HEK293 (cell line): ENCODE measurements at regions not wholly inside any gene's neighbourhood (a gene's known extent, or its start where the extent isn't known, plus 50 kb on each side); places are given as distances from the start of the nearest gene placed in this dataset.

Source experiments
- CTCF ChIA-PET: fragments of 350-600 bp; formaldehyde crosslinking; extraction: SDS; loops from one replicate; lab custom pipeline; 2021; ENCODE audit warnings: antibody characterized with exemption; lab: Yijun Ruan, JAX
- POLR2A ChIA-PET: fragments of 300-600 bp; formaldehyde crosslinking; extraction: SDS; loops from one replicate; lab custom pipeline; 2020; ENCODE audit warnings: antibody characterized with exemption, inconsistent platforms; lab: Yijun Ruan, JAX
- H3K27ac ChIP-seq: fragments of 200-500 bp; sonication (Bioruptor generic); 2 replicates; pipeline ENCODE4 v1.5.1; 2014; ENCODE audit warnings: low read depth, low read length, control low read depth, inconsistent platforms; ENCODE audit errors: extremely low read depth
- H3K36me3 ChIP-seq, 2 experiments: fragments of 200-500 bp in 1 of 2; sonication (Bioruptor generic) in 1 of 2; 1 replicate in 1 of 2; 2 replicates in 1 of 2; pipeline ENCODE4 v1.5.1; 2014 to 2017; ENCODE audit warnings: inconsistent platforms in 2 of 2, low read length in 2 of 2; ENCODE audit not compliant: control insufficient read depth in 2 of 2, insufficient read depth in 1 of 2
- H3K4me1 ChIP-seq: fragments of 200-500 bp; sonication (Bioruptor generic); 2 replicates; pipeline ENCODE4 v1.5.1; 2014; ENCODE audit warnings: mild to moderate bottlenecking, low read length, inconsistent platforms; ENCODE audit not compliant: control insufficient read depth, insufficient read depth
- H3K4me3 ChIP-seq: 2 replicates; pipeline ENCODE4 v1.5.1; 2011; ENCODE audit warnings: low read depth, mild to moderate bottlenecking, control low read depth, low read length, moderate library complexity
- H3K9me3 ChIP-seq: fragments of 200-500 bp; sonication (Bioruptor generic); 2 replicates; pipeline ENCODE4 v1.5.1; 2014; ENCODE audit warnings: low read depth, low read length, inconsistent platforms; ENCODE audit not compliant: control insufficient read depth, insufficient read depth
- GLIS1 ChIP-seq: fragments of 450-650 bp; formaldehyde crosslinking; IDR thresholded peaks from 2 replicates; pipeline ENCODE4 v1.5.1; 2016; ENCODE audit warnings: missing biosample characterization, missing genetic modification characterization
- HIC1 ChIP-seq: fragments of 450-650 bp; formaldehyde crosslinking; IDR thresholded peaks from 2 replicates; pipeline ENCODE4 v1.5.1; 2016; ENCODE audit warnings: missing biosample characterization, missing genetic modification characterization
- OSR2 ChIP-seq: fragments of 450-650 bp; formaldehyde crosslinking; IDR thresholded peaks from 2 replicates; pipeline ENCODE4 v1.5.1; 2016; ENCODE audit warnings: missing biosample characterization, missing genetic modification characterization
- OVOL3 ChIP-seq: fragments of 450-650 bp; formaldehyde crosslinking; IDR thresholded peaks from 2 replicates; pipeline ENCODE4 v1.5.1; 2016; ENCODE audit warnings: missing biosample characterization, missing genetic modification characterization
- PBX3 ChIP-seq: sonication (generic); formaldehyde crosslinking; IDR thresholded peaks from 2 replicates; pipeline ENCODE4 v1.8.1; 2022; ENCODE audit warnings: mild to moderate bottlenecking, moderate library complexity, missing genetic modification reagents
- RBAK ChIP-seq: fragments of 450-650 bp; formaldehyde crosslinking; IDR thresholded peaks from 2 replicates; pipeline ENCODE4 v1.5.1; 2016; ENCODE audit warnings: missing biosample characterization, missing genetic modification characterization
- SCRT2 ChIP-seq: fragments of 450-650 bp; formaldehyde crosslinking; IDR thresholded peaks from 2 replicates; pipeline ENCODE4 v1.5.1; 2016; ENCODE audit warnings: missing biosample characterization, missing genetic modification characterization
- ZBTB1 ChIP-seq: fragments of 450-650 bp; formaldehyde crosslinking; IDR thresholded peaks from 2 replicates; pipeline ENCODE4 v1.5.1; 2016; ENCODE audit warnings: missing biosample characterization, missing genetic modification characterization
- ZBTB49 ChIP-seq: fragments of 450-650 bp; formaldehyde crosslinking; IDR thresholded peaks from 2 replicates; pipeline ENCODE4 v1.5.1; 2016; ENCODE audit warnings: missing biosample characterization, missing genetic modification characterization, low read depth
- ZFHX2 ChIP-seq: fragments of 450-650 bp; formaldehyde crosslinking; conservative IDR thresholded peaks from 2 replicates; pipeline ENCODE4 v1.5.1; 2016; ENCODE audit warnings: missing biosample characterization, missing genetic modification characterization
- ZNF184 ChIP-seq: fragments of 450-650 bp; IDR thresholded peaks from 2 replicates; pipeline ENCODE4 v1.5.1; 2018; ENCODE audit warnings: missing biosample characterization, mild to moderate bottlenecking, missing genetic modification characterization
- ZNF202 ChIP-seq: fragments of 450-650 bp; formaldehyde crosslinking; IDR thresholded peaks from 2 replicates; pipeline ENCODE4 v1.5.1; 2016; ENCODE audit warnings: missing biosample characterization, missing genetic modification characterization, borderline replicate concordance
- ZNF248 ChIP-seq: fragments of 450-650 bp; formaldehyde crosslinking; IDR thresholded peaks from 2 replicates; pipeline ENCODE4 v1.5.1; 2017; ENCODE audit warnings: missing biosample characterization, missing genetic modification characterization
- ZNF354C ChIP-seq: fragments of 450-650 bp; formaldehyde crosslinking; IDR thresholded peaks from 2 replicates; pipeline ENCODE4 v1.5.1; 2016; ENCODE audit warnings: missing biosample characterization, missing genetic modification characterization, low read depth, borderline replicate concordance
- ZNF433 ChIP-seq: fragments of 450-650 bp; formaldehyde crosslinking; IDR thresholded peaks from 2 replicates; pipeline ENCODE4 v1.5.1; 2016; ENCODE audit warnings: missing biosample characterization, missing genetic modification characterization, low read depth
- ZNF449 ChIP-seq: fragments of 450-650 bp; formaldehyde crosslinking; IDR thresholded peaks from 2 replicates; pipeline ENCODE4 v1.5.1; 2017; ENCODE audit warnings: missing biosample characterization, mild to moderate bottlenecking, missing genetic modification characterization, moderate library complexity
- ZNF473 ChIP-seq: fragments of 450-650 bp; formaldehyde crosslinking; IDR thresholded peaks from 2 replicates; pipeline ENCODE4 v1.5.1; 2017; ENCODE audit warnings: missing biosample characterization, missing genetic modification characterization
- ZNF645 ChIP-seq: fragments of 450-650 bp; formaldehyde crosslinking; IDR thresholded peaks from 2 replicates; pipeline ENCODE4; 2016; ENCODE audit warnings: missing biosample characterization, missing genetic modification characterization
- ZNF654 ChIP-seq: fragments of 450-650 bp; formaldehyde crosslinking; IDR thresholded peaks from 2 replicates; pipeline ENCODE4 v1.5.1; 2016; ENCODE audit warnings: low read depth, missing biosample characterization, missing genetic modification characterization
- ZNF658 ChIP-seq: fragments of 450-650 bp; formaldehyde crosslinking; IDR thresholded peaks from 2 replicates; pipeline ENCODE4; 2016; ENCODE audit warnings: missing biosample characterization, missing genetic modification characterization
- ZSCAN16 ChIP-seq: fragments of 450-650 bp; formaldehyde crosslinking; IDR thresholded peaks from 2 replicates; pipeline ENCODE4 v1.5.1; 2016; ENCODE audit warnings: missing biosample characterization, missing genetic modification characterization

- no peak for TF ChIP-seq HIC1 (tag by site-specific recombination)
- no peak for TF ChIP-seq ZNF449 (tag by site-specific recombination)
Observed at GRCh38 chr10:131532291-131532690, 220.8 kb upstream of the TCERG1L start (continued).

- CTCF ChIA-PET: no interaction called here
- Histone ChIP-seq H3K27ac (no peak overlapping the region), H3K4me3 (no peak overlapping the region), H3K9me3 (no peaks in the 10 kb centered on the region), H3K36me3 (no peaks in the 10 kb centered on the region), H3K4me1 (no peaks in the 10 kb centered on the region)
- POLR2A ChIA-PET: no interaction called here
- TF ChIP-seq ZNF654 (tag by site-specific recombination) (no peak), OSR2 (tag by site-specific recombination) (no peak), ZBTB1 (tag by site-specific recombination) (no peak), GLIS1 (no peak), PBX3 (CRISPR knock-in tag) (no peak), ZNF645 (tag by site-specific recombination) (no peak), ZNF473 (tag by site-specific recombination) (no peak), RBAK (tag by site-specific recombination) (no peak)
Observed at GRCh38 chr10:131532745-131533341, 221.3 kb upstream of the TCERG1L start.

GRCh38 chr10:131533846-131534526 is 222.5 kb upstream of the TCERG1L start:
- no peak overlapping the region for H3K27ac ChIP-seq
- no peaks in the 10 kb centered on the region for H3K4me1 ChIP-seq
- ChIA-PET CTCF (no interaction called here), POLR2A (no interaction called here)
- TF ChIP-seq ZNF433: no peak
- TF ChIP-seq ZNF658: no peak
- no peak for TF ChIP-seq ZBTB49 (tag by site-specific recombination)
- no peak for TF ChIP-seq ZNF248
- no peak for TF ChIP-seq SCRT2 (tag by site-specific recombination)
- TF ChIP-seq ZNF354C (tag by site-specific recombination): no peak
- TF ChIP-seq ZNF202: no peak
- no peak for TF ChIP-seq ZFHX2 (tag by site-specific recombination)
- no peak for TF ChIP-seq OVOL3 (tag by site-specific recombination)
- TF ChIP-seq ZSCAN16 (tag by site-specific recombination): no peak
- no peak for TF ChIP-seq ZNF184 (tag by site-specific recombination)
- H3K9me3 ChIP-seq: no peaks in the 10 kb centered on the region
- no peaks in the 10 kb centered on the region for H3K36me3 ChIP-seq
- no peak overlapping the region for H3K4me3 ChIP-seq
